MM.1S (cell line): ENCODE measurements at regions not wholly inside any gene's neighbourhood (a gene's known extent, or its start where the extent isn't known, plus 50 kb on each side); places are given as distances from the start of the nearest gene placed in this dataset.

ENCODE experiments used
- DNase-seq: peaks from one replicate; pipeline ENCODE4 v3.0.0-alpha.2; 2015
- H2AFZ ChIP-seq: fragments of 300-600 bp; sonication (generic); 2 replicates; pipeline ENCODE4 v1.6.0; 2016; ENCODE audit warnings: antibody characterized with exemption, low read length
- H3F3A ChIP-seq: fragments of 300-600 bp; sonication (generic); 2 replicates; pipeline ENCODE4 v1.6.1; 2016; ENCODE audit warnings: mild to moderate bottlenecking, antibody characterized with exemption, low read length, moderate library complexity, mixed read lengths; ENCODE audit not compliant: insufficient read depth
- H3K27ac ChIP-seq: fragments of 300-600 bp; sonication (generic); 2 replicates; pipeline ENCODE4 v1.5.1; 2016; ENCODE audit warnings: mild to moderate bottlenecking, low read length
- H3K27me3 ChIP-seq: fragments of 300-600 bp; sonication (generic); replicated peaks from 2 replicates; pipeline ENCODE4 v1.6.0; 2016; ENCODE audit warnings: low read length; ENCODE audit not compliant: insufficient read depth
- H3K36me3 ChIP-seq: fragments of 300-600 bp; sonication (generic); replicated peaks from 2 replicates; pipeline ENCODE4 v1.6.1; 2016; ENCODE audit warnings: mild to moderate bottlenecking, low read length, mixed read lengths; ENCODE audit not compliant: insufficient read depth
- H3K4me1 ChIP-seq: fragments of 300-600 bp; sonication (generic); 2 replicates; pipeline ENCODE4 v1.6.1; 2016; ENCODE audit warnings: low read length, mixed read lengths
- H3K4me2 ChIP-seq: fragments of 300-600 bp; sonication (generic); 2 replicates; pipeline ENCODE4 v1.6.0; 2016; ENCODE audit warnings: low read depth, low read length
- H3K4me3 ChIP-seq: fragments of 300-600 bp; sonication (generic); 2 replicates; pipeline ENCODE4 v1.5.1; 2016; ENCODE audit warnings: low read length, mixed read lengths
- H3K79me2 ChIP-seq: fragments of 300-600 bp; sonication (generic); 2 replicates; pipeline ENCODE4 v1.6.1; 2016; ENCODE audit warnings: mixed run types, low read length, mixed read lengths
- H3K9ac ChIP-seq: fragments of 300-600 bp; sonication (generic); 2 replicates; pipeline ENCODE4 v1.6.1; 2016; ENCODE audit warnings: low read length, mixed read lengths
- H3K9me2 ChIP-seq: fragments of 300-600 bp; sonication (generic); replicated peaks from 2 replicates; pipeline ENCODE4 v1.6.1; 2016; ENCODE audit warnings: mild to moderate bottlenecking, low read length, mixed read lengths; ENCODE audit not compliant: insufficient read depth
- H3K9me3 ChIP-seq: fragments of 300-600 bp; sonication (generic); replicated peaks from 2 replicates; pipeline ENCODE4 v1.6.1; 2016; ENCODE audit warnings: mild to moderate bottlenecking, low read length, mixed read lengths; ENCODE audit not compliant: insufficient read depth
- H4K20me1 ChIP-seq: fragments of 300-600 bp; sonication (generic); 2 replicates; pipeline ENCODE4 v1.6.1; 2016; ENCODE audit warnings: mild to moderate bottlenecking, low read length, moderate library complexity, mixed read lengths; ENCODE audit not compliant: insufficient read depth
- EZH2 ChIP-seq: fragments of 300-600 bp; sonication (generic); optimal IDR thresholded peaks from 2 replicates; pipeline ENCODE3; 2017; ENCODE audit warnings: low read depth, mild to moderate bottlenecking, antibody characterized with exemption, low read length, mixed read lengths
- EZH2phosphoT487 ChIP-seq: fragments of 300-600 bp; sonication (generic); IDR thresholded peaks from 2 replicates; pipeline ENCODE4 v1.6.1; 2018; ENCODE audit warnings: antibody characterized with exemption, low read length
- TF ChIP-seq, protein P1 (sequence below): fragments of 300-600 bp; sonication (generic); IDR thresholded peaks from 2 replicates; pipeline ENCODE4 v1.5.1; 2016; ENCODE audit warnings: antibody characterized with exemption, low read length, mixed read lengths

DNA sequence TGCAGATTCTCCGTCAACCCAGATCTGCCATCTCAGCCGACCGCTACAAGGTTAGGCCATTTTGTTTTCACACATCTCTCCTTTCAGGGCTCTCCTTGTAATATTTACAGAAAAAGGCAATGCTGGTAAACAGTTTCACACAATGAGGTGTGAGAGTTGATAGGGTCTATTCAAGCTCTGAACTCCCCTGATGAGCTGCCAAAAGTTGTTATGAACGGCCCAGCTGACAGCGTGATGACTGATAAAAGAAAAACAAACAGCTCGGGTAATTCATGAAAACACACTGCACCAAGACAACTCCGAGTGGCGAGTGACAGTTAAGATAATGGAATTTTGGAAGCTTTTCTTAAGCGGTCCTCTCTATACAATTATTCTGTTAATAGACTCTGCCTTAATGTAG, 68.1 kb upstream of the IRX5 start:
- Histone ChIP-seq H3K4me1 (no peaks in the 10 kb centered on the region), H3K4me3 (no peak overlapping the region), H3K27me3 (no peaks in the 10 kb centered on the region), H3K9me2 (no peaks in the 10 kb centered on the region), H4K20me1 (no peaks in the 10 kb centered on the region), H3F3A (no peaks in the 10 kb centered on the region), H3K36me3 (no peaks in the 10 kb centered on the region), H3K4me2 (no peak overlapping the region), H2AFZ (no peak overlapping the region), H3K9ac (no peak overlapping the region), H3K79me2 (no peaks in the 10 kb centered on the region), H3K27ac (no peak overlapping the region), H3K9me3 (no peaks in the 10 kb centered on the region)
- DNase-seq, result no peak
- no peak for TF ChIP-seq EZH2
- TF ChIP-seq, protein P1, sequence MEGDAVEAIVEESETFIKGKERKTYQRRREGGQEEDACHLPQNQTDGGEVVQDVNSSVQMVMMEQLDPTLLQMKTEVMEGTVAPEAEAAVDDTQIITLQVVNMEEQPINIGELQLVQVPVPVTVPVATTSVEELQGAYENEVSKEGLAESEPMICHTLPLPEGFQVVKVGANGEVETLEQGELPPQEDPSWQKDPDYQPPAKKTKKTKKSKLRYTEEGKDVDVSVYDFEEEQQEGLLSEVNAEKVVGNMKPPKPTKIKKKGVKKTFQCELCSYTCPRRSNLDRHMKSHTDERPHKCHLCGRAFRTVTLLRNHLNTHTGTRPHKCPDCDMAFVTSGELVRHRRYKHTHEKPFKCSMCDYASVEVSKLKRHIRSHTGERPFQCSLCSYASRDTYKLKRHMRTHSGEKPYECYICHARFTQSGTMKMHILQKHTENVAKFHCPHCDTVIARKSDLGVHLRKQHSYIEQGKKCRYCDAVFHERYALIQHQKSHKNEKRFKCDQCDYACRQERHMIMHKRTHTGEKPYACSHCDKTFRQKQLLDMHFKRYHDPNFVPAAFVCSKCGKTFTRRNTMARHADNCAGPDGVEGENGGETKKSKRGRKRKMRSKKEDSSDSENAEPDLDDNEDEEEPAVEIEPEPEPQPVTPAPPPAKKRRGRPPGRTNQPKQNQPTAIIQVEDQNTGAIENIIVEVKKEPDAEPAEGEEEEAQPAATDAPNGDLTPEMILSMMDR, result no peak

DNA sequence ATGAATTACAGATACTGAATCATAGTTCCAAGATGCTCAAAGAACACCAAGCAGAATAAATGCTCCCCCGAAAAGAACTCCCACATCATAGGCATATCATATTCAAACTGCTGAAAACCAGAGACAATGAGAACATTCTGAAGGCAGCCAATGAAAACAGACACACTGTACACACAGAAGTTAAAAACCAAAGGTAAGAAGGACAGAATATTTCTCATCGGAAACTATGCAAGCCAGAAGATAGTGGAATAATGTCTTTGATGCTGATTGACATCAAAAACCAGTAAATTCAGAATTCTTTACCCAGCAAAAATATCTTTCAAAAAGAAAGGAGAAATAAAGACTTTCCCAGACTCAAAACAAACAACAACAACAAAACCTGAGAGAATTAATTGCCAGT, 73.8 kb upstream of the IRX5 start:
- DNase-seq, result no peak
- no peaks in the 10 kb centered on the region for H3K9me3 ChIP-seq
- no peaks in the 10 kb centered on the region for H3K36me3 ChIP-seq
- no peak for TF ChIP-seq EZH2phosphoT487
- no peak for TF ChIP-seq EZH2
- TF ChIP-seq, protein P1, result no peak
- H4K20me1 ChIP-seq, result no peaks in the 10 kb centered on the region
- no peak overlapping the region for H3K4me2 ChIP-seq
- no peaks in the 10 kb centered on the region for H3K27me3 ChIP-seq
- no peak overlapping the region for H3K4me3 ChIP-seq
- no peaks in the 10 kb centered on the region for H3K9me2 ChIP-seq
- no peak overlapping the region for H2AFZ ChIP-seq
- H3K4me1 ChIP-seq, result no peaks in the 10 kb centered on the region
- H3K79me2 ChIP-seq, result no peaks in the 10 kb centered on the region
- no peak overlapping the region for H3K27ac ChIP-seq
- no peak overlapping the region for H3K9ac ChIP-seq
- H3F3A ChIP-seq, result no peaks in the 10 kb centered on the region

DNA sequence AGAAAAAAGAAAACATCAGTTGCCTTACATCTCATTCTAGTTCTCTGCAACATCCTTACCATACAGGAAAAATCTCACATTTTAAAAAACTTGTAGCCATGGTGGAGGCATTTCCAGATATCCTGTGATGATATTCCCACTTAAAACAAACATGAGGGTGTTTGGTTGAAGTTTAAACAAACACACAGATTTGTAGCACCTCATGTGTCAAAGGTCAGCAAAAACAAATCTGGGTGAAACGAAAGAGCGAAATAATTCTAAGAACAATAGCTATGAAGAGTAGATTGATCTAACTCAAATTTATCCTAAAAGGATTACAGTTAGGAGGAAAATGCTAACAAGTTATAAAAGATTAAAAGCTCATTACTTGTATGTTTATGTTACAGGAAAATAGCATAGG, 83.1 kb upstream of the IRX5 start:
- no peaks in the 10 kb centered on the region for H3K27me3 ChIP-seq
- peaks cover 11% of the 10 kb centered on the region for H3F3A ChIP-seq
- no peak for DNase-seq
- no peak overlapping the region for H3K4me3 ChIP-seq
- H3K9me3 ChIP-seq, result no peaks in the 10 kb centered on the region
- no peak overlapping the region for H3K4me2 ChIP-seq
- no peak overlapping the region for H3K27ac ChIP-seq
- H3K9me2 ChIP-seq, result no peaks in the 10 kb centered on the region
- no peaks in the 10 kb centered on the region for H4K20me1 ChIP-seq
- H3K9ac ChIP-seq, result no peak overlapping the region
- H3K79me2 ChIP-seq, result no peaks in the 10 kb centered on the region
- TF ChIP-seq, protein P1, result no peak
- TF ChIP-seq EZH2phosphoT487 (no peak), EZH2 (no peak)
- H3K36me3 ChIP-seq, result no peaks in the 10 kb centered on the region
- peaks cover 15% of the 10 kb centered on the region for H3K4me1 ChIP-seq
- H2AFZ ChIP-seq, result no peak overlapping the region
